ENCODE measurements at regions not wholly inside any gene's neighbourhood (a gene's known extent, or its start where the extent isn't known, plus 50 kb on each side); places are given as distances from the start of the nearest gene placed in this dataset.

- H3K9me3 ChIP-seq, result no peaks in the 10 kb centered on the region
- no peak overlapping the region for H3K4me3 ChIP-seq
- H3K36me3 ChIP-seq, result no peaks in the 10 kb centered on the region
- TF ChIP-seq CTCF (IDR thresholded peaks at IDR 0.05), result no peak
- DNase-seq, result no peak
- intact Hi-C loops (cut with DNase I), result no loop called here
- no peak for ATAC-seq
- H3K4me1 ChIP-seq, result no peaks in the 10 kb centered on the region
- no peak overlapping the region for H3K27ac ChIP-seq
- no peaks in the 10 kb centered on the region for H3K27me3 ChIP-seq
These were observed 270.1 kb downstream of the BRINP2 start for GRCh38 chr1:177440821-177441220.

GRCh38 chr1:177439301-177439700 lies 268.5 kb downstream of the BRINP2 start:
- no peaks in the 10 kb centered on the region for H3K27me3 ChIP-seq
- DNase-seq (no peak), ATAC-seq (no peak)
- no peak overlapping the region for H3K4me3 ChIP-seq
- no peaks in the 10 kb centered on the region for H3K36me3 ChIP-seq
- TF ChIP-seq CTCF (IDR thresholded peaks at IDR 0.05), result no peak
- intact Hi-C loops (cut with DNase I), result no loop called here
- no peak overlapping the region for H3K27ac ChIP-seq
- H3K9me3 ChIP-seq, result no peaks in the 10 kb centered on the region
- H3K4me1 ChIP-seq, result no peaks in the 10 kb centered on the region

GRCh38 chr1:177435364-177435763 lies 264.6 kb downstream of the BRINP2 start:
- Histone ChIP-seq H3K27me3 (no peaks in the 10 kb centered on the region), H3K4me1 (no peaks in the 10 kb centered on the region), H3K9me3 (no peaks in the 10 kb centered on the region), H3K36me3 (no peaks in the 10 kb centered on the region), H3K27ac (no peak overlapping the region), H3K4me3 (no peak overlapping the region)
- DNase-seq, result no peak
- ATAC-seq, result no peak
- no peak for TF ChIP-seq CTCF (IDR thresholded peaks at IDR 0.05)
- intact Hi-C loops (cut with DNase I), result no loop called here

GRCh38 chr1:177432897-177433296 lies 262.1 kb downstream of the BRINP2 start:
- Histone ChIP-seq H3K4me3 (no peak overlapping the region), H3K9me3 (no peaks in the 10 kb centered on the region), H3K4me1 (no peaks in the 10 kb centered on the region), H3K27me3 (no peaks in the 10 kb centered on the region), H3K27ac (no peak overlapping the region), H3K36me3 (no peaks in the 10 kb centered on the region)
- intact Hi-C loops (cut with DNase I), result no loop called here
- DNase-seq (no peak), ATAC-seq (no peak)
- no peak for TF ChIP-seq CTCF (IDR thresholded peaks at IDR 0.05)

GRCh38 chr1:177431123-177431522 lies 260.4 kb downstream of the BRINP2 start:
- Histone ChIP-seq H3K27ac (no peak overlapping the region), H3K4me3 (no peak overlapping the region), H3K9me3 (no peaks in the 10 kb centered on the region), H3K27me3 (no peaks in the 10 kb centered on the region), H3K4me1 (no peaks in the 10 kb centered on the region), H3K36me3 (no peaks in the 10 kb centered on the region)
- ATAC-seq (no peak), DNase-seq (no peak)
- intact Hi-C loops (cut with DNase I), result no loop called here
- no peak for TF ChIP-seq CTCF (IDR thresholded peaks at IDR 0.05)

- TF ChIP-seq CTCF (IDR thresholded peaks at IDR 0.05), result no peak
- Histone ChIP-seq H3K9me3 (no peaks in the 10 kb centered on the region), H3K27me3 (no peaks in the 10 kb centered on the region), H3K36me3 (no peaks in the 10 kb centered on the region), H3K4me1 (no peaks in the 10 kb centered on the region), H3K27ac (no peak overlapping the region), H3K4me3 (no peak overlapping the region)
- intact Hi-C loops (cut with DNase I), result no loop called here
- DNase-seq (no peak), ATAC-seq (no peak)
These were observed 258.5 kb downstream of the BRINP2 start for GRCh38 chr1:177429234-177429633.
